ENCODE measurements at regions not wholly inside any gene's neighbourhood (a gene's known extent, or its start where the extent isn't known, plus 50 kb on each side); places are given as distances from the start of the nearest gene placed in this dataset.
A peak's percentile ranks its signal among the peaks of the same experiment; 100 is the strongest.

GRCh38 chr15:94081829-94082228 is 149.5 kb upstream of the MCTP2 start:
- no peak for TF ChIP-seq POLR2A (IDR thresholded peaks at IDR 0.05; ENCODE audit: low read depth, low read length)
- no peak for DNase-seq (ENCODE audit: insufficient read length, low spot score)
- FAIRE-seq, result no peak

- DNase-seq (ENCODE audit: insufficient read length, low spot score), result no peak
- no peak for FAIRE-seq
- TF ChIP-seq POLR2A (IDR thresholded peaks at IDR 0.05; ENCODE audit: low read depth, low read length), result no peak
These were observed 150.3 kb upstream of the MCTP2 start for GRCh38 chr15:94080989-94081605.

- FAIRE-seq, result peak; percentile 67
- peak; percentile 40 for DNase-seq (ENCODE audit: insufficient read length, low spot score)
- TF ChIP-seq POLR2A (IDR thresholded peaks at IDR 0.05; ENCODE audit: low read depth, low read length), result no peak
These were observed 150.9 kb upstream of the MCTP2 start for GRCh38 chr15:94080416-94080815.

DNA sequence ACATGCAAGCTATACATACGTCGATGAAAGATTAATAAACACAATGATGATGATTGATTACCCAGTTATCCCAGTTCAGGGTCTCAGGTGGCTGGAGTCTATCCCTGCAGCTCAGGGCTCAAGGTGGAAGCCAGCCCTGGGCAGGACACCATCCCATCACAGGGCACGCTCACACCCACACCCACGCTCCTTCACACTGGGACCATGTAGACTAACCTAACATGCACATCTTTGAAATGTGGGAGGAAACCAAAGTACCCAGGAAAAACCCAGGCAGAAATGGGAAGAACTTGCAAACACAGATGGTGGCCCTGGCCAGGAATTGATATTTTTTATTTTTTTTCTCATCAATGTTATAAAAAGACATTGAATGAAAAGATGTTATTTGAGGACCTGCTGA is 151.4 kb upstream of the MCTP2 start:
- FAIRE-seq, result no peak
- DNase-seq (ENCODE audit: insufficient read length, low spot score), result no peak
- no peak for TF ChIP-seq POLR2A (IDR thresholded peaks at IDR 0.05; ENCODE audit: low read depth, low read length)

DNA sequence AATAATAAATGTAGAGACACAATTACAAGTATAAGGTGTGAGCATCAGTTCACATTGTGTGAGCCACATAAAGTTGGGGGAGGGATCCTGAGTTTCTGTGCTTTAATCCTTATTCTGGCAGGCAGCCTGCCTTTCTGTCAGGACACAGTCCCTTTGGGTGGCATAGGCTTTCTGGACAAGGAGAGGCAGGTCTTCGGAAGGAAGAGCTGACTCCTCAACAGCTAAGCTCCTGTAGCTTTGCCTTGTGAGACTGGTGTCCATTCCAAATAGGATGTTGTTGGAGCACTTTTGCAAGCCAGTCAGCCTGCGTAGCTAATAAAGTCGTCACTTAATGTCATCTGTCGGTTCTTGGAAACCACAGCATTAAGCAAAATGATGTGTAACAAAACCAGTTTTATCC is 151.9 kb upstream of the MCTP2 start:
- FAIRE-seq, result no peak
- no peak for DNase-seq (ENCODE audit: insufficient read length, low spot score)
- TF ChIP-seq POLR2A (IDR thresholded peaks at IDR 0.05; ENCODE audit: low read depth, low read length), result no peak

DNA sequence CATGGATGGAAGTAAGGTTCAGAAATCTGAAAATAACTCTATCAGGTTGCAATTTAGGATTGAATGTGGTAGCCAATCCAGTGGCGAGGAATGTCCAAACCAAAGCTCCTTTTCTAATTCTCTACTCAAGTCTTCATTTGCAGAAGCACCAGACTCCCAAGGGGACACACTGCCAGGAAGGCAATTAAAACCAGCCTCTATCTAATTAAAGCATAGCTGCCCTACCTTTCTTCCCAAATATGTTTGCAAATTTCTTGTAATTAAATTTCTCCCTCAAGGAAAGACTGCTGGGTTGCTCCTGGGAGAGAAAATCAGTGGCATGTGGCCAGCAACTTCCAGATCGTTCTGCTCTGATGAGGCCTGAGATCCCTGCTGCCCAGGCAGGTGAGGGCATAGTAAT is 153.4 kb upstream of the MCTP2 start:
- no peak for TF ChIP-seq POLR2A (IDR thresholded peaks at IDR 0.05; ENCODE audit: low read depth, low read length)
- no peak for DNase-seq (ENCODE audit: insufficient read length, low spot score)
- FAIRE-seq, result no peak

- FAIRE-seq (no peak), DNase-seq (ENCODE audit: insufficient read length, low spot score) (no peak)
- TF ChIP-seq POLR2A (IDR thresholded peaks at IDR 0.05; ENCODE audit: low read depth, low read length), result no peak
These were observed 156.0 kb upstream of the MCTP2 start for GRCh38 chr15:94075349-94075748.

GRCh38 chr15:94070356-94071295 is 160.7 kb upstream of the MCTP2 start:
- FAIRE-seq (peak; percentile 68), DNase-seq (ENCODE audit: insufficient read length, low spot score) (peak; percentile 25)
- no peak for TF ChIP-seq POLR2A (IDR thresholded peaks at IDR 0.05; ENCODE audit: low read depth, low read length)

- FAIRE-seq (no peak), DNase-seq (ENCODE audit: insufficient read length, low spot score) (no peak)
- TF ChIP-seq POLR2A (IDR thresholded peaks at IDR 0.05; ENCODE audit: low read depth, low read length), result no peak
These were observed 161.5 kb upstream of the MCTP2 start for GRCh38 chr15:94069844-94070243.

GRCh38 chr15:94066811-94067210 is 164.6 kb upstream of the MCTP2 start:
- no peak for TF ChIP-seq POLR2A (IDR thresholded peaks at IDR 0.05; ENCODE audit: low read depth, low read length)
- no peak for DNase-seq (ENCODE audit: insufficient read length, low spot score)
- FAIRE-seq, result no peak

GRCh38 chr15:94066046-94066445 is 165.3 kb upstream of the MCTP2 start:
- DNase-seq (ENCODE audit: insufficient read length, low spot score) (no peak), FAIRE-seq (no peak)
- TF ChIP-seq POLR2A (IDR thresholded peaks at IDR 0.05; ENCODE audit: low read depth, low read length), result no peak

DNA sequence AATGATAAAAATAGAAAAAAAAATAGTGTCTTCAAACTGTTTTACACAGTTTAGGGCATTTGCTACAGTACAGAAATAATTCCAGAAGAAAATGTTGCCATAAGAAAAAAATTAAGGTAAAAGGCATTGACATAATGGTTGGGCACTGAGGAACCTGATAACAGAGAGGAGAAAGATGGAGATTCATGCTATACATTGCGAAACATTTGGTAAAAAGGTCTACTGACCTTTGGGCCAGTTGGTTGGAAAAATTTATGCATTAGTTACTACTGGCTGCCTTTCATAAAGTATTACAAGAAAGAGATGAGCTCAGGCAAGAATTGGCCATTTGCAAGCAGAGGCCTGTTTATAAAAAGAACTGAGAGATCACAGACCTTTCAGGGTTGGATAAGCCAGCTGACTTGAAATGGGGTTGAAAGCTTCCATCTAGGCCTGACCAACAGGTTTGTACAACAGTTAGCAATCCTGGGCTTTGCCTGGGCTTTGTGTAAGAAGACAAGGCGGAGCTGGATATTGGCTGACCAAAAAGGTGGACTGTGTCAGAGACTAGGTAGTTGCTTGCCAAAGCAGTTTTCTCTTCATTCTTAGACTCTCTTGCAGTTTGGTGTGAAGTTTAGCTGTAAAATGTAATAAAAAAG is 166.6 kb upstream of the MCTP2 start:
- FAIRE-seq, result no peak
- TF ChIP-seq POLR2A (IDR thresholded peaks at IDR 0.05; ENCODE audit: low read depth, low read length), result no peak

DNA sequence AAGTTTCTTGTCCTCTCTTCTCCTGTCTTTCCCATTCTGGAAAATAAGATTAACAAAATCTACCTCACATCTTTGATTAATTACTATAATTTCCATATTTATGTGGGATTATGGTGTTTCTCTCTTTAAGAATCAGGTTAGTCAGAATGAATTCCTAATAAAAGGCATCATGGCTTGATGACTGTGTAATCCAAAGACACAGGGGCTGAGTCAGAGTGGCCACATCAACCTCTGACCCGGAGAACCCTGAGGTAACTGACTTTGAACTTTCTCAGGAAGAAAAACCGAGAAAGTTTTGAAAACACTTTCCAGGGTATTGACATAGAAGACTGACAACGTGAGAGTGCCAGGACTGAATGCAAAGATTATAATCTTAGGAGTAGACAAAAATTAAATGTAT is 170.3 kb upstream of the MCTP2 start:
- no peak for TF ChIP-seq POLR2A (IDR thresholded peaks at IDR 0.05; ENCODE audit: low read depth, low read length)
- peak; percentile 6 for FAIRE-seq
- DNase-seq (ENCODE audit: insufficient read length, low spot score), result peak; percentile 17

More for the DNA sequence above, 166.6 kb upstream of the MCTP2 start:
- DNase-seq (ENCODE audit: insufficient read length, low spot score), result no peak

DNA sequence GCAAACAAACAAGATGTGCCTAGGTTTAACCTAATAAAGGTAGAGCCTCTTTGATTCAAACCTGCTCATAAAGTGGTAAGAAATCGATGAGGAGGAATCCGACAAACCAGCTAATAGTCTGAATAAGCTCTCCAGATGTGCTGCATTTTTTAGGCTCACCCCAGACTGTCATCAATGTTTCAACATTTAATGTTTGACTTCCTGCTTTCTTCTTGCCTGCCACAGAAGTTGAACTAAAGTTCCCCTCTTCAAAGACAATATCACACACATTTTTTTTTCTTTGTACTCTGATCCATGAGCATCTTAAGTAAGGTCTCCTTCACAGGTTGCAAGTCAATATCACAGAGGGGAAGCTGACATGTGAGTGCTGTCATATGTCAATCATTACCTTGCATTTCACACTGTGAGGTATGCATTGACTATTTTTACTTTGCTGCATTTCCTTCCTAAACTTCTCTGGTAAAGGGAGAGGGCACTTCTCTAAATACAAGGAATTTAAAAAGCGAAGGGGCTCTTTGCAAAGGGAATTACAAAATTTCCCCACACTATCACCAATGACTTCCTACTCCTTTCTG is 172.3 kb upstream of the MCTP2 start:
- TF ChIP-seq POLR2A (IDR thresholded peaks at IDR 0.05; ENCODE audit: low read depth, low read length), result no peak
- FAIRE-seq (no peak), DNase-seq (ENCODE audit: insufficient read length, low spot score) (no peak)

Measured in H54 (cell line).